Coronary artery (tissue), 2 donors: ENCODE measurements at regions not wholly inside any gene's neighbourhood (a gene's known extent, or its start where the extent isn't known, plus 50 kb on each side); places are given as distances from the start of the nearest gene placed in this dataset.
"Not testable (repeated sequence)": the region's sequence is repeated elsewhere in the genome, so short reads cannot be mapped to it uniquely, and the experiment has no call there.

Experiments used
- DNase-seq: peaks from one replicate; pipeline ENCODE4 v3.0.0-alpha.2; 2017; ENCODE audit warnings: low spot score
- H3K27ac ChIP-seq, 2 donors: fragments of 200-600 bp; sonication (generic); one replicate each; pipeline ENCODE4 v1.5.1; 2016 to 2019
- H3K4me3 ChIP-seq: fragments of 200-600 bp; sonication (generic); 2 replicates; pipeline ENCODE4 v1.5.1; 2016; ENCODE audit warnings: mild to moderate bottlenecking, moderate library complexity
- CTCF ChIP-seq: fragments of 200-600 bp; sonication (generic); IDR thresholded peaks from one replicate; pipeline ENCODE4 v1.5.1; 2019; ENCODE audit warnings: antibody characterized with exemption

DNA sequence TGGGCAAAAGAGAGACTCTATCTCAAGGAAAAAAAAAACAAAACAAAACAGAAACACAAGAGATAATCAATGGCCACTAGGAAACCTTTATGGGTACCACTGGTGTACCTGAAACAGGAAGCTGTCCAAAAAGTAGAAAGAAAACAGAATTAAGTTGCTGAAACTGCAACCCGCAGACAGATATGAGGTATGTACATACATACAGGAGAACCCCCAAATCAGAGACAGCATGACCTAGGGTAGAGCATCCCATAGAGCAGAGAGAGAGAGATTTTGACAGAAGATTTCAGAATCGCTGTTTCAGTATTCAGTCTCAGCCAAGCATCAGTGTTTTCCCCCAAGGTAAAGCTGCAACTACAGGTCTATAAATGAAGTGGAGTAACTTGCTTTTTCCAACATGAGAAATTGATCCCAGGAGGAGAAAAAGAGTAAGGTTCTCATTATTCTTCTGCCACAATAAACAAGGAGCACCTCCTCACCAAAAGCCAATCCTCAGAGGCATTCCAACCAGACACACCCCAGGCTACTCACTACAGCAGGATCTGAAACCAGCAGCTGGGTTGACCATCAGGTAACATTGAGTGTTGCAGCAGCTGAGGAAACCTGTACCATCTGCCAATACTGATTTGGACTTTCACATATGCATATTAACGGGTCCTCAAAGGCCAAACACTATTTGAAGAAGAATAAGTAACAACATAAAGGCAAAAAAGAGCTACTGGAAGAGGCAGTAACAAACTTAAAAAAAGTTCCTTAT, 630.0 kb downstream of the TAF11L14 start:
- no peak for DNase-seq
- TF ChIP-seq CTCF: no peak
- Histone ChIP-seq H3K4me3 (no peak overlapping the region), H3K27ac (no peak overlapping the region)

DNA sequence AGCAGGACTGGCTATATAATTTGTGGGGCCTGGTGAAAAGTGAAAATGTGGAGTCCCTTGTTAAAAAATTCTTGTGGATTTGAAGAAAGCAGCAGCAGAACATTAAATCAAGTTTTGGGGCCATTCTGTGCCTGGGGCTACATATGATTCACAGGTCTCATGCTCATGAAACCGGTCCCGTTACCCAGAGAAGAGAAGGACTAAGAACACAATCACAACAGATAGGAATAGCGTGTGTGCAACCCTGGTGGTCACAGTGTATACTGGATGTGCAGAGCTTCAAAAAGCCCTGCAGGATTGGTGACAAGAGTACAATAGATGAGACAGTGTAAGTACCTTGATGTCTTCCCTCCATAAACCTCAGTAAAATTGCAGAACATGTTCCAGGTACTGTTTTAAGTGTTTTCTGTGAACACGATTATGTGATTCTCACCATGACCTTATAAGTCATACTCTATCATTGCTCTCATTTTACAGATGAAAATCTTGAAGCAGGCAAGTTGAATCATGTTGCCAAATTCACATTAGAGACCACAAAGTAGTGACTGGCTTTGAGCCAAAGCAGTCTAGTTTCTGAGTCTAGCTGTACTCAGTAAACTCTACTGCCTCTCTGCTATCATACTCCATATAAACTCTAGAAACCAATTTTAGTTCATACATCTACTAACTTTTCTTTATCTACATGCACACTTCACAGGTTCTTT, 636.5 kb downstream of the TAF11L14 start:
- Histone ChIP-seq H3K4me3 (no peak overlapping the region), H3K27ac (no peak overlapping the region)
- no peak for DNase-seq
- TF ChIP-seq CTCF: no peak

DNA sequence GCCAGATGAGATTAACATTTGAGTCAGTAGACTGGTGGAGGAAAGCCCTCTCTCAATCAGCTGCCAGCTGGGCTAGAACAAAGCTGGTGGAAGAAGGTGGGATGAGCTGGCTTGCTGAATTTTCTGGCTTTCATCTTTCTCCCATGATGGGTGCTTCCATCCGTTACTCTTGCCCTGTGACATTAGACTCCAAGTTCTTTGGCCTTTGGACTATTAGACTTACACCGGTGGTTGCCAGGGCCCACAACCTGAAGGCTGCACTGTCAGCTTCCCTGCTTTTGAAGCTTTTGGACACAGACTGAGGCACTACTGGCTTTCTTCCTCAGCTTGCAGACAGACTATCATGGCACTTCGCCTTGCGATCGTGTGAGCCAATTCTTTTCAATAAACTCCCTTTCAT, 642.7 kb downstream of the TAF11L14 start:
- no peak overlapping the region for H3K4me3 ChIP-seq
- no peak for TF ChIP-seq CTCF
- no peak overlapping the region for H3K27ac ChIP-seq
- no peak for DNase-seq

DNA sequence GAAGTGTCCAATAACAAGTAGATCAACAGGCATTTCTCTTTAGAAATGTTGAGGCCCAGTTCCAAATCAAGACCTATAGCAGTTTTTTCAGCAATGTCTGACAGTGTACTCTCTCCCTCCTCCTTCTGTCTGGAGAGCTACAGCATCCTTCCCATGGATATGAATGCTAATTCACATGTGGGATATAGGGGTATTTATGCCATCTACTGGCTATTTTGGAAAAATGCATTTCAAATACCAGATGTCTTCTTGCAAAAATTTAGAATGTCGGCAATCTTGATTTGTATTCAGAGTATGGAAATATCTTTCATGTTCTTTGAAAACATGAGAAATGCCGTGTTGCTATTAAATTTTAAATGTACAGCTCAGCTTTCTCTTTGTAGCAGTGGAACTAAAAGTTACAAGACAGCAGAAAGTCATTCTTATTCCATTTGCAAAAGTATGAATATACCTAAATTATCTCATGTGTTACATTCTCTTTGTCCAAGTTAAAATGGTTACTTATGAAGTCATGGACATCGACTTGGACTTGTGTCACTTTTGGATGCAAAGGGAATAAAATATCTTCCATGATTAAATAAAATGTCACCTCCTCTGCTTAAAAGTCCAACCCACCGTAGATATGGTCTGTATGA, 647.8 kb downstream of the TAF11L14 start:
- no peak overlapping the region for H3K27ac ChIP-seq
- TF ChIP-seq CTCF: peak; percentile 25
- H3K4me3 ChIP-seq: no peak overlapping the region
- DNase-seq: no peak

- no peak for TF ChIP-seq CTCF
- H3K4me3 ChIP-seq: no peak overlapping the region
- DNase-seq: no peak
- H3K27ac ChIP-seq: no peak overlapping the region
These were observed 651.0 kb downstream of the TAF11L14 start for GRCh38 chr5:18285257-18285656.

GRCh38 chr5:18292146-18292545, 657.9 kb downstream of the TAF11L14 start:
- Histone ChIP-seq H3K27ac (no peak overlapping the region), H3K4me3 (no peak overlapping the region)
- TF ChIP-seq CTCF: no peak
- no peak for DNase-seq

- not testable (repeated sequence) for DNase-seq, H3K27ac ChIP-seq, H3K4me3 ChIP-seq
These were observed 661.4 kb downstream of the TAF11L14 start for GRCh38 chr5:18295696-18296095.
